PC-3 (cell line): ENCODE measurements at regions not wholly inside any gene's neighbourhood (a gene's known extent, or its start where the extent isn't known, plus 50 kb on each side); places are given as distances from the start of the nearest gene placed in this dataset.

Source experiments
- CTCF ChIP-seq: fragments of 300-600 bp; sonication (generic); conservative IDR thresholded peaks from 2 replicates; pipeline ENCODE4 v1.5.1; 2017; ENCODE audit warnings: antibody characterized with exemption, low read depth, mild to moderate bottlenecking, low read length
- EZH2 ChIP-seq: fragments of 300-600 bp; sonication (generic); IDR thresholded peaks from one replicate; pipeline ENCODE4 v1.6.1; 2017; ENCODE audit warnings: antibody characterized with exemption, mild to moderate bottlenecking, low read length; ENCODE audit not compliant: unreplicated experiment
- EZH2phosphoT487 ChIP-seq: fragments of 300-600 bp; sonication (generic); IDR thresholded peaks from 2 replicates; pipeline ENCODE4 v1.6.1; 2018; ENCODE audit warnings: mild to moderate bottlenecking, antibody characterized with exemption, low read length, borderline replicate concordance

DNA sequence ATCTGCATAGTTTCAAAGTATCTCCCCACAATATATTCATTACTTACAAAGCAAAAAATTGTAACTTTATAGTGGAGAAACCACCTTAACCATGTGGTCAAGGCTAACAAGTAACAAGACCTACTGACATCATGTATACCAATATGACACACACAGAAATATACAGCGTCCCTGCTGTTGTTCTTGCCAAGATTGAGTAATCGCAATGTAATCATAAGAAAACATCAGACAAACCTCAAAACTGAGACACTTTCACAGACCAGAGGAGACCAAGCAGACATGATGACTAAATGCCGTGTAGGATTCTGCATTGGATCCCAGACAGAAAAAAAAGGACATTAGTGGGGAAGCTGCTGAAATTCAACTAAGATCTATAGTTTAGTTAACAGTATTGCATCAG is 123.0 kb downstream of the ACAA2 start:
- no peak for TF ChIP-seq CTCF
- TF ChIP-seq EZH2phosphoT487, result no peak
- TF ChIP-seq EZH2, result no peak
